HG03175 (cell line): ENCODE measurements at regions not wholly inside any gene's neighbourhood (a gene's known extent, or its start where the extent isn't known, plus 50 kb on each side); places are given as distances from the start of the nearest gene placed in this dataset.

Experiments used
- ATAC-seq: cut with Tn5 transposase; IDR thresholded peaks from one replicate; pipeline ENCODE4 v1.9.1; 2021; ENCODE audit warnings: mild to moderate bottlenecking, moderate library complexity; ENCODE audit not compliant: unreplicated experiment

GRCh38 chr11:25860677-25861450 lies 471.1 kb upstream of the ANO3 start:
- no peak for ATAC-seq

- ATAC-seq = no peak
These were observed 469.8 kb upstream of the ANO3 start for GRCh38 chr11:25862159-25862558.

GRCh38 chr11:25863986-25864385 lies 467.9 kb upstream of the ANO3 start:
- ATAC-seq = no peak

- ATAC-seq = no peak
These were observed 455.4 kb upstream of the ANO3 start for GRCh38 chr11:25876456-25876965.

- ATAC-seq = no peak
These were observed 445.9 kb upstream of the ANO3 start for GRCh38 chr11:25886036-25886435.

- no peak for ATAC-seq
These were observed 441.2 kb upstream of the ANO3 start for GRCh38 chr11:25890626-25891260.

- ATAC-seq = no peak
These were observed 440.0 kb upstream of the ANO3 start for GRCh38 chr11:25891960-25892359.

GRCh38 chr11:25899617-25900160 lies 432.2 kb upstream of the ANO3 start:
- ATAC-seq = no peak

GRCh38 chr11:25900814-25901213 lies 431.1 kb upstream of the ANO3 start:
- no peak for ATAC-seq

GRCh38 chr11:25901415-25901814 lies 430.5 kb upstream of the ANO3 start:
- no peak for ATAC-seq

GRCh38 chr11:25902476-25902875 lies 429.5 kb upstream of the ANO3 start:
- no peak for ATAC-seq

- ATAC-seq = no peak
These were observed 423.2 kb upstream of the ANO3 start for GRCh38 chr11:25908726-25909125.

GRCh38 chr11:25910086-25910485 lies 421.8 kb upstream of the ANO3 start:
- no peak for ATAC-seq

GRCh38 chr11:25920356-25920755 lies 411.6 kb upstream of the ANO3 start:
- ATAC-seq = no peak

GRCh38 chr11:25924586-25924985 lies 407.3 kb upstream of the ANO3 start:
- ATAC-seq = no peak

- ATAC-seq = no peak
These were observed 406.6 kb upstream of the ANO3 start for GRCh38 chr11:25925359-25925758.

- no peak for ATAC-seq
These were observed 404.4 kb upstream of the ANO3 start for GRCh38 chr11:25927411-25927953.

- ATAC-seq = no peak
These were observed 403.9 kb upstream of the ANO3 start for GRCh38 chr11:25928076-25928475.

- ATAC-seq = no peak
These were observed 393.0 kb upstream of the ANO3 start for GRCh38 chr11:25938952-25939351.

- ATAC-seq = no peak
These were observed 392.2 kb upstream of the ANO3 start for GRCh38 chr11:25939691-25940090.

- ATAC-seq = no peak
These were observed 390.6 kb upstream of the ANO3 start for GRCh38 chr11:25941353-25941752.

GRCh38 chr11:25943031-25943430 lies 388.9 kb upstream of the ANO3 start:
- no peak for ATAC-seq
